D721Med (cell line): ENCODE measurements at regions not wholly inside any gene's neighbourhood (a gene's known extent, or its start where the extent isn't known, plus 50 kb on each side); places are given as distances from the start of the nearest gene placed in this dataset.
A peak's percentile ranks its signal among the peaks of the same experiment; 100 is the strongest.

ENCODE experiments used
- DNase-seq: peaks from one replicate; pipeline ENCODE4 v3.0.0; 2011; ENCODE audit warnings: low spot score; ENCODE audit not compliant: insufficient read length
- FAIRE-seq: peaks from 2 replicates; lab custom pipeline; 2011; peaks lifted over from hg19 to GRCh38; lab: Jason Lieb, UNC
- CTCF ChIP-seq: IDR thresholded peaks from 2 replicates; pipeline ENCODE4 v1.5.1; 2012; ENCODE audit warnings: mild to moderate bottlenecking, control low read depth; ENCODE audit not compliant: insufficient read depth; ENCODE audit errors: missing control alignments

DNA sequence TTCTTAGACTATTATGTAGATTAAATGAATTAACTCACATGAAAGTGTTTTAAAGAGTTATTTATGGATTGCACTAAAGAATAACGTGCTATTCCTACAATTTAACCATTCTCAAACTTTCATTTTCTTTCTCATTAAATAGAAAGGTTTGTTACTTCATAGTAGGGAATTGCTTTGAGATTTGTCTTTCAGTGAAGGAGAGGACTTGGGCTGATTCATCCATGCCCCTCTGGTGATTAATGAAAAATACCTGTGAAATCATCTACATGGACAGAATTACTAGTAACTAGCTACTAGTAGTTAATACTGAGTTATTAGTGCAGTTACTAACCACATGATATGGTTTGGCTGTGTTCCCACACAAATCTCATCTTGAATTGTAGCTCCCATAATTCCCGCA, 275.8 kb upstream of the CDH20 start:
- no peak for TF ChIP-seq CTCF
- DNase-seq, result no peak
- FAIRE-seq, result no peak

DNA sequence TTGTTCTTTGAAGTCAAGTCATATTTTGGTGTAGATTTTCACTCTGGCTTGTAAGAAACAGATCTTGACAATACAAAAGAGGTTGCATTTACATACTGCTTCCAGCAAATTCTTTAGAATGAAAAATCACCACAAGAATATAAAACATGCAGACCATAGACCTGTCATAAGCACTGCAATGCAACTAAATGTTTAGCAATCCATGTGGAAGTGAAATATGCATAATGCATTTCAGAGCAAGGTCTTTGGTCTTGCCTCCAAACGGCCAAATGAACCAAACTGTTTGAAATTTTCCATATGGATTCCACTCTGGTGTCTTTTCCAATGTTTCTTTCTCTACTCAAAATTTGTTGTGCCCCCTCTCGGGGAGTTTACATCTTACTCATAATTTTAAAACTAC, 271.0 kb upstream of the CDH20 start:
- DNase-seq, result no peak
- FAIRE-seq, result no peak
- no peak for TF ChIP-seq CTCF

DNA sequence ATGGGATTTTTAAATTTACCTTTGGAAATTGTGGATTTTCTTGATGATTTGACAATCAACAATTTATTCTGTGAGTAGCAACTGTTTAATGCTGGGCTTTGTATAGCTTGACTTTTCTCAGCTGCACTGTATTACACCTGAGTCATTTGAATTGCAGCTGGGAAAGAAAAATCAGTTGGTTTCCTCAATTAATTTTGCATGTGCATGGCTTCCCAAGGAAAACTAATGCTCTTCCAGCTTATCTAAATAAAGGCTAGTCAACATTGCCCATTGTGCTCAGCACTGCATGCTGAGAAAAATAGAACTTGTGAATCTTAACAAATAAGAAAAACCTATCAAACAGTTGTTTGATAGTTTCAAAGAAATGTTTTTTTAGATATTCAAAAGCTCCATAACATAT, 268.3 kb upstream of the CDH20 start:
- DNase-seq (no peak), FAIRE-seq (no peak)
- no peak for TF ChIP-seq CTCF

DNA sequence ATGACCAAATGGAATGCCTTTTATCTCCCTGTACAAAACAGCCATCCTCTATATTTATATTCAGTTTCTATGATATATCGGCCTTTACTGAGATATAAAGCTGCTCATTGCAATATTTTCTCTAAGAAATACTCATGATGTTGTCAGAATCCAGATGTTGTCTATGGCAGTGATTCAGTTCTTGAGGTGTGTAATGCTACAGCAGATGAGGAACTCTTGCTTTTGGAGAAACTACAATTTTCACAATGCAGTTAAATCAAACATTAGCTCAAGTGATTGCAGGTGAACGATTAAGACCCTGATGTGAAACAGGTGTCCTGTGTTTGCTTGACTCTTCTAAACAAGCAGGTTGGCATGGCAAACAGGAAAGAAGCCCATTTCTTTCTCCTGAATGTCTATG, 256.2 kb upstream of the CDH20 start:
- DNase-seq, result no peak
- FAIRE-seq, result peak; percentile 98
- no peak for TF ChIP-seq CTCF

- DNase-seq (no peak), FAIRE-seq (no peak)
- TF ChIP-seq CTCF, result no peak
Measured at GRCh38 chr18:61079714-61080113, 253.5 kb upstream of the CDH20 start.

DNA sequence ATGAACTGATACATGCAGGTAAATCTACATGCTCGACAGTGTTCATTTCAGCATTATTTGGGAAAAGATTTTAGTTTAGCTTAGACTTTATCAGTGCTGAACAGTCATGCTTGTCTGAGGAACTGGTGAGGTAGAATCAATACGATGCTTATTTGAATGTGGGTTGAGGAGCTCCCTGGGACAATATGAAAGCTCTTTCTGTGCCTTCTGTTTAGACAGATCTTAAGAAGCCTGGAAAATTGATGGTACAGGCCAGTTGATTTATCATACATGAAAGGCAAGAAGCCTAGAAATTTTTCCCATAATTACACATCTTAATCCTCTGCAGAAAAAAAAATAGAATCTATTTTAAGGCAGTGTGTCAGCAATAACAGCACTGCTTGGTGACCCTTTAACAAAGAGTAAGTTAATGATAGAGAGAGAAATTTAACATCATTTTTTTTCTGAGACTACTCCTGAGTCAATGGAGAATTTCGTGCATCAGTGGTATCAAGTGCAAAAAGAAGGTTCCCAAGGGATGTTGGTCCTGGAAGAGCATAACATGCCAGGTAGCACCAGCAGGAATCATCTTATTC, 252.2 kb upstream of the CDH20 start:
- FAIRE-seq (no peak), DNase-seq (no peak)
- no peak for TF ChIP-seq CTCF

DNA sequence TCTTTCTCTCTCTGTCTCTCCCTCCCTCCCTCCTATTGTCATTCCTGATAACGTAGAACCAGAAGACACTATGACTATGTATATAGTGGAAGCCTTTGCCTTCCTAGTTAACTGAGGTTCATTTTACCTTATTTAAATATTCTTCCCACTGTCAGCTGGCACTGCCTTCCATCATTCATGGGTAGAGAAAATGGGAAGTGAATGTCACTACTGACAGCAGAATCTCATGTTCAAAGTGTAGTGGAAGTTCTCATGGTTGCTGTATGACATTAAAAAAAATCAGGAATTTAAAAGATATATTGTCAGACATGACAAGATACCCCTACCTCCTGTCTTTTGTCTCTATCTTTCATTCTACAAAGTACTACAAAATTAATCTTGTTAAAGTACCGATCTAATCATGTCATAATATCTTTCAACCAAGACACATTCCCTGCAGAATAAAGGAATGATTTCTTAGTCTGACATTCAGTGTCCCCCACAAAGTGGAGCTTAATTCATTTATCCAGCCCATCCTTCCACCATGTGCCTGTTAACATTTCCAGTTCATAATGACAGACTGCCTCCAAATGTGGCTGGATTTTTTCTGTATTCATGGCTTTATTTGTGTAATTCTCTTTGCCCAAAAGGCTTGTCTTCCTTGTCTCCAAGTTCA, 250.1 kb upstream of the CDH20 start:
- FAIRE-seq, result no peak
- no peak for TF ChIP-seq CTCF

More for the DNA sequence above, 250.1 kb upstream of the CDH20 start:
- no peak for DNase-seq
